ENCODE measurements at regions not wholly inside any gene's neighbourhood (a gene's known extent, or its start where the extent isn't known, plus 50 kb on each side); places are given as distances from the start of the nearest gene placed in this dataset.

- TF ChIP-seq, protein P1, sequence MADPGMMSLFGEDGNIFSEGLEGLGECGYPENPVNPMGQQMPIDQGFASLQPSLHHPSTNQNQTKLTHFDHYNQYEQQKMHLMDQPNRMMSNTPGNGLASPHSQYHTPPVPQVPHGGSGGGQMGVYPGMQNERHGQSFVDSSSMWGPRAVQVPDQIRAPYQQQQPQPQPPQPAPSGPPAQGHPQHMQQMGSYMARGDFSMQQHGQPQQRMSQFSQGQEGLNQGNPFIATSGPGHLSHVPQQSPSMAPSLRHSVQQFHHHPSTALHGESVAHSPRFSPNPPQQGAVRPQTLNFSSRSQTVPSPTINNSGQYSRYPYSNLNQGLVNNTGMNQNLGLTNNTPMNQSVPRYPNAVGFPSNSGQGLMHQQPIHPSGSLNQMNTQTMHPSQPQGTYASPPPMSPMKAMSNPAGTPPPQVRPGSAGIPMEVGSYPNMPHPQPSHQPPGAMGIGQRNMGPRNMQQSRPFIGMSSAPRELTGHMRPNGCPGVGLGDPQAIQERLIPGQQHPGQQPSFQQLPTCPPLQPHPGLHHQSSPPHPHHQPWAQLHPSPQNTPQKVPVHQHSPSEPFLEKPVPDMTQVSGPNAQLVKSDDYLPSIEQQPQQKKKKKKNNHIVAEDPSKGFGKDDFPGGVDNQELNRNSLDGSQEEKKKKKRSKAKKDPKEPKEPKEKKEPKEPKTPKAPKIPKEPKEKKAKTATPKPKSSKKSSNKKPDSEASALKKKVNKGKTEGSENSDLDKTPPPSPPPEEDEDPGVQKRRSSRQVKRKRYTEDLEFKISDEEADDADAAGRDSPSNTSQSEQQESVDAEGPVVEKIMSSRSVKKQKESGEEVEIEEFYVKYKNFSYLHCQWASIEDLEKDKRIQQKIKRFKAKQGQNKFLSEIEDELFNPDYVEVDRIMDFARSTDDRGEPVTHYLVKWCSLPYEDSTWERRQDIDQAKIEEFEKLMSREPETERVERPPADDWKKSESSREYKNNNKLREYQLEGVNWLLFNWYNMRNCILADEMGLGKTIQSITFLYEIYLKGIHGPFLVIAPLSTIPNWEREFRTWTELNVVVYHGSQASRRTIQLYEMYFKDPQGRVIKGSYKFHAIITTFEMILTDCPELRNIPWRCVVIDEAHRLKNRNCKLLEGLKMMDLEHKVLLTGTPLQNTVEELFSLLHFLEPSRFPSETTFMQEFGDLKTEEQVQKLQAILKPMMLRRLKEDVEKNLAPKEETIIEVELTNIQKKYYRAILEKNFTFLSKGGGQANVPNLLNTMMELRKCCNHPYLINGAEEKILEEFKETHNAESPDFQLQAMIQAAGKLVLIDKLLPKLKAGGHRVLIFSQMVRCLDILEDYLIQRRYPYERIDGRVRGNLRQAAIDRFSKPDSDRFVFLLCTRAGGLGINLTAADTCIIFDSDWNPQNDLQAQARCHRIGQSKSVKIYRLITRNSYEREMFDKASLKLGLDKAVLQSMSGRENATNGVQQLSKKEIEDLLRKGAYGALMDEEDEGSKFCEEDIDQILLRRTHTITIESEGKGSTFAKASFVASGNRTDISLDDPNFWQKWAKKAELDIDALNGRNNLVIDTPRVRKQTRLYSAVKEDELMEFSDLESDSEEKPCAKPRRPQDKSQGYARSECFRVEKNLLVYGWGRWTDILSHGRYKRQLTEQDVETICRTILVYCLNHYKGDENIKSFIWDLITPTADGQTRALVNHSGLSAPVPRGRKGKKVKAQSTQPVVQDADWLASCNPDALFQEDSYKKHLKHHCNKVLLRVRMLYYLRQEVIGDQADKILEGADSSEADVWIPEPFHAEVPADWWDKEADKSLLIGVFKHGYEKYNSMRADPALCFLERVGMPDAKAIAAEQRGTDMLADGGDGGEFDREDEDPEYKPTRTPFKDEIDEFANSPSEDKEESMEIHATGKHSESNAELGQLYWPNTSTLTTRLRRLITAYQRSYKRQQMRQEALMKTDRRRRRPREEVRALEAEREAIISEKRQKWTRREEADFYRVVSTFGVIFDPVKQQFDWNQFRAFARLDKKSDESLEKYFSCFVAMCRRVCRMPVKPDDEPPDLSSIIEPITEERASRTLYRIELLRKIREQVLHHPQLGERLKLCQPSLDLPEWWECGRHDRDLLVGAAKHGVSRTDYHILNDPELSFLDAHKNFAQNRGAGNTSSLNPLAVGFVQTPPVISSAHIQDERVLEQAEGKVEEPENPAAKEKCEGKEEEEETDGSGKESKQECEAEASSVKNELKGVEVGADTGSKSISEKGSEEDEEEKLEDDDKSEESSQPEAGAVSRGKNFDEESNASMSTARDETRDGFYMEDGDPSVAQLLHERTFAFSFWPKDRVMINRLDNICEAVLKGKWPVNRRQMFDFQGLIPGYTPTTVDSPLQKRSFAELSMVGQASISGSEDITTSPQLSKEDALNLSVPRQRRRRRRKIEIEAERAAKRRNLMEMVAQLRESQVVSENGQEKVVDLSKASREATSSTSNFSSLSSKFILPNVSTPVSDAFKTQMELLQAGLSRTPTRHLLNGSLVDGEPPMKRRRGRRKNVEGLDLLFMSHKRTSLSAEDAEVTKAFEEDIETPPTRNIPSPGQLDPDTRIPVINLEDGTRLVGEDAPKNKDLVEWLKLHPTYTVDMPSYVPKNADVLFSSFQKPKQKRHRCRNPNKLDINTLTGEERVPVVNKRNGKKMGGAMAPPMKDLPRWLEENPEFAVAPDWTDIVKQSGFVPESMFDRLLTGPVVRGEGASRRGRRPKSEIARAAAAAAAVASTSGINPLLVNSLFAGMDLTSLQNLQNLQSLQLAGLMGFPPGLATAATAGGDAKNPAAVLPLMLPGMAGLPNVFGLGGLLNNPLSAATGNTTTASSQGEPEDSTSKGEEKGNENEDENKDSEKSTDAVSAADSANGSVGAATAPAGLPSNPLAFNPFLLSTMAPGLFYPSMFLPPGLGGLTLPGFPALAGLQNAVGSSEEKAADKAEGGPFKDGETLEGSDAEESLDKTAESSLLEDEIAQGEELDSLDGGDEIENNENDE (IDR thresholded peaks at IDR 0.05; ENCODE audit: insufficient replicate concordance, low read length) = no peak
- TF ChIP-seq KDM4A (IDR thresholded peaks at IDR 0.05; ENCODE audit: low read depth, low read length, severe bottlenecking) (no peak), RXRA (IDR thresholded peaks at IDR 0.05; ENCODE audit: insufficient read depth, low read depth, low read length) (no peak), TAF7 (optimal IDR thresholded peaks at IDR 0.05; ENCODE audit: borderline replicate concordance, low read depth, low read length) (no peak), JUND (IDR thresholded peaks at IDR 0.05; ENCODE audit: low read length) (no peak), TBP (IDR thresholded peaks at IDR 0.05; ENCODE audit: low read depth, low read length) (no peak), SAP30 (IDR thresholded peaks at IDR 0.05; ENCODE audit: insufficient read depth, insufficient replicate concordance, low read length) (no peak), CTBP2 (IDR thresholded peaks at IDR 0.05; ENCODE audit: borderline replicate concordance, insufficient read depth, insufficient read length, low read length) (no peak), EP300 (IDR thresholded peaks at IDR 0.05; ENCODE audit: borderline replicate concordance in 1 of 2, low read depth in 2 of 2, low read length in 2 of 2) (no peak), BACH1 (IDR thresholded peaks at IDR 0.05; ENCODE audit: low read length) (no peak), SP1 (IDR thresholded peaks at IDR 0.05; ENCODE audit: low read depth, low read length) (no peak)
Observed at GRCh38 chr1:192735298-192735915, 73.4 kb upstream of the RGS2 start (continued).

Measured in H1 (cell line).